GM21717 (cell line): ENCODE measurements at regions not wholly inside any gene's neighbourhood (a gene's known extent, or its start where the extent isn't known, plus 50 kb on each side); places are given as distances from the start of the nearest gene placed in this dataset.

Experiments used
- ATAC-seq: cut with Tn5 transposase; IDR thresholded peaks from one replicate; pipeline ENCODE4 v1.9.1; 2021; ENCODE audit warnings: mild to moderate bottlenecking, moderate library complexity; ENCODE audit not compliant: unreplicated experiment

- ATAC-seq, result no peak
Observed at GRCh38 chr10:131762789-131763696, 137.8 kb upstream of the PPP2R2D start.

- ATAC-seq, result no peak
Observed at GRCh38 chr10:131764929-131765328, 135.9 kb upstream of the PPP2R2D start.

GRCh38 chr10:131766096-131766495 is 134.7 kb upstream of the PPP2R2D start:
- ATAC-seq, result no peak

- no peak for ATAC-seq
Observed at GRCh38 chr10:131767716-131768115, 133.1 kb upstream of the PPP2R2D start.

- no peak for ATAC-seq
Observed at GRCh38 chr10:131769571-131770410, 131.0 kb upstream of the PPP2R2D start.

- ATAC-seq, result no peak
Observed at GRCh38 chr10:131770946-131771633, 129.7 kb upstream of the PPP2R2D start.

GRCh38 chr10:131771634-131772358 is 129.0 kb upstream of the PPP2R2D start:
- ATAC-seq, result no peak

GRCh38 chr10:131772441-131772840 is 128.4 kb upstream of the PPP2R2D start:
- ATAC-seq, result no peak

- no peak for ATAC-seq
Observed at GRCh38 chr10:131773370-131774343, 127.2 kb upstream of the PPP2R2D start.

GRCh38 chr10:131774681-131775085 is 126.1 kb upstream of the PPP2R2D start:
- no peak for ATAC-seq

- no peak for ATAC-seq
Observed at GRCh38 chr10:131775433-131775832, 125.4 kb upstream of the PPP2R2D start.

GRCh38 chr10:131775833-131776232 is 125.0 kb upstream of the PPP2R2D start:
- no peak for ATAC-seq

- ATAC-seq, result no peak
Observed at GRCh38 chr10:131776496-131776895, 124.3 kb upstream of the PPP2R2D start.

- ATAC-seq, result no peak
Observed at GRCh38 chr10:131777162-131777561, 123.6 kb upstream of the PPP2R2D start.

- ATAC-seq, result no peak
Observed at GRCh38 chr10:131777921-131778320, 122.9 kb upstream of the PPP2R2D start.

GRCh38 chr10:131778385-131778784 is 122.4 kb upstream of the PPP2R2D start:
- ATAC-seq, result no peak

- no peak for ATAC-seq
Observed at GRCh38 chr10:131778842-131779241, 122.0 kb upstream of the PPP2R2D start.

GRCh38 chr10:131779661-131780394 is 121.0 kb upstream of the PPP2R2D start:
- no peak for ATAC-seq

GRCh38 chr10:131781076-131781475 is 119.7 kb upstream of the PPP2R2D start:
- ATAC-seq, result no peak
